GM12873 (cell line): ENCODE measurements at regions not wholly inside any gene's neighbourhood (a gene's known extent, or its start where the extent isn't known, plus 50 kb on each side); places are given as distances from the start of the nearest gene placed in this dataset.

Experiments used
- CTCF ChIP-seq: IDR thresholded peaks from 2 replicates; pipeline ENCODE4 v1.5.1; 2012; ENCODE audit warnings: low read depth, mild to moderate bottlenecking, moderate library complexity, low read length, control low read depth; ENCODE audit not compliant: insufficient read depth; ENCODE audit errors: missing control alignments

DNA sequence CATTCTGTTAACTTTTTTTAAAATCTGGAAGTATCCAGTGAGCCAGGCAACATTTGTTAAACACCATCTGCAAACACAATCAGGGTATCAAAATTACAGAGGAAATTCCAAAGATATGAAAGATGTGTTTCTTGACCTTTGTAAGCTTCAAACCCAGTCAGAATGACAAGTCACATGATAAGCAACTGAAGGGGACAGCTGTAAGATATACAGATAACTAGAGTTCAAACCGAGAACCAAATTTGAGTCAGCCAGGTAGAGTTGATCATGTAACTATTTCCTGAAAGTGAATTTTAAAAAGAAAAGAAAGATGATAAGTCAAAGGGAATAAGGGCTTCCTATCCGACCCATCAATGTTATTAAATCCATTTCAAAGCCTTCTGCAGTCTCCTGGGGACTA is 196.2 kb downstream of the DEPDC1B start:
- no peak for TF ChIP-seq CTCF

DNA sequence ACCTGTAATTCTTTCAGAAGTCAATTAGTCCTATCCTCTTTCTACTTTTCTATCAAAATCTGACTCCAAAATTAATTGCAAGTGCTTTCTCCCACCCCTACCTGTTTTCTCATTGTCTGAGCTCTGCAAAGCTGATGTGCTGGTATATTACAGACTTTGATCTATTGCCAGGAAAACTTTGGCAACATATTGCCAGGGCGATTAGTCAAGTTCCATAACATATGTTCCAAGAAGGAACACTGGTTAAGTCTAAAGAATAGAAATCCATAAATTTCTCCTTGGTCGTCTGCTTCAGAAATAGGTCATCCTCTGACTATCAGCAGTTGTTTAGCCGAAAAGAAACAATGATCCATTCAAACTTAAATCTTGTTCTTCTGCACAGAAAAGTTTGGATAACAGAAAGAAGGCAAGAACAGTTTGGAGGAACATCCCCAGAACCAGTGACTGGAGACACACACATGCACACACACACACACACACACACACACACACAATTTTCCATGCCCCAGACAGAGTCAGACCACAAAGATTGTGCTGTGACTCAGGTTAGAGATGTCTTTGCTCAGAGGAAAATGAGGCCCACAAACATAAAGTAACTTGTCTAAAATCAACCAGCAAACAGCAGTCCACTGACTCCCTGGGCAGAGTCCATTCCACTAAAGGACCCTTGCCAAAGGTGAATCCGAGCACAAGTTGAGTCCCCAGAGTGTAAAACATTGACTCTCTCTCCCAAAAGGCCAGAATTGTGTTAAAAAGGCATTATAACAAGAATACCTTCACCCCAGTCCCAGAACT is 202.1 kb downstream of the DEPDC1B start:
- TF ChIP-seq CTCF = no peak

DNA sequence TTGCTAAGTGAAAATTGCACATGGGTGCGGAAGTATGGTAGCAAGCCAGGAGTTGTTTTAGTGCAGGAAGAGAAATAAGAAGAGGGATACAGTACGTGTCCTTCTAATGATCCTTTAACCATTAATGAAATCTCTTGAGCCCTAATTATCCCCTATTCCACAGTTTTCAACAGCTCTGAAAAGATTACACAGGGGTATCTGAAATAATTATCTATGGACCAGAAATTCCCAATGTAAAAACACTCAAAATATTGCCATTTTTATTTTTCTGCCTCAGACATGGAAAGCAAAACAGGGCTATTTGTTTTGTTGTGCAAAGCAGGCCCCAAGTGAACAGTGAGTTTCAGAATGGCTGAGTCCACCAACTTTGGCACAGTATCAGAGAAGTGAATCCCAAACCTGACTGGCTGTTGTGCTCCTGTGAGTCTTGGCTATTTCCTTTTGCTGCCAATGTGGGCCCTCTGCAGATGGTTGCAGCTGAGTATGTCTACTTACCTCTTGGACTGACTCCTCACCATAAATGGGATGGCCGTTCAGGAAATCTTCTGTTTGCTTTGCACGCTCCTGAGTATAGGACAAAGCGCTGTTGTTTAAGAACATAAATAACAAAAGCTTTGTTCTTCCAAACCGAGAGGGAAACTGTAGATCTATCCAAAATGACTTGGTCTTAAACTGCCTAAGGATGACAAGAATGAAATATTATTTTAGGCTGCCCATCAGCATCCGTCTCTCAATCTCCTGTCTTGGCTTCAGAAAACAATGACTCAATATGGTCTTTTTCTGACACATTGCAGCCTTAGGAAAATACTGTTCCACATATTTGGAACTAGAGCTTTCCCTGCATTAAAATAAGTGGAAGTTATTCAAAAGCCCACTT is 204.1 kb downstream of the DEPDC1B start:
- no peak for TF ChIP-seq CTCF

- TF ChIP-seq CTCF = no peak
Observed at GRCh38 chr5:60494635-60495034, 205.3 kb downstream of the DEPDC1B start.

- TF ChIP-seq CTCF = no peak
Observed at GRCh38 chr5:60494144-60494543, 205.8 kb downstream of the DEPDC1B start.

DNA sequence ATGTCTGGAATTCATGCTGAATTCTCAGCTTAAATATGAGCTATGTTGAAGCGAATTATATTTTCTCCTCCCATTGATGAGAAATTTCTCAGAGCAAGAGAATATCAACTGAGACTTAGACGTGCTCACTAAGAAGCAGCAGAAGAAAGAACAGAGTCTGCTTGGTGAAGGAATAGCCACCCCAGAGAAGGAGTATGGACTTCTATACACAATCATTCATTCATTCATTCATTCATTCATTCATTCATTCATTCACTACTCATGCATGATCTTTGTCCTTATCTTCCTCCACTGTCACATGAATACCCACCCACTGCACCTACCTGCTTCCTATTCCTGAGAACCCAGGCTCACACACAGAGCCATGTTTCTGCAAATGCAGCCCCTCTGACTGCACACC is 206.6 kb downstream of the DEPDC1B start:
- no peak for TF ChIP-seq CTCF

GRCh38 chr5:60492958-60493357 is 207.0 kb downstream of the DEPDC1B start:
- no peak for TF ChIP-seq CTCF
